ENCODE measurements at regions not wholly inside any gene's neighbourhood (a gene's known extent, or its start where the extent isn't known, plus 50 kb on each side); places are given as distances from the start of the nearest gene placed in this dataset.

DNA sequence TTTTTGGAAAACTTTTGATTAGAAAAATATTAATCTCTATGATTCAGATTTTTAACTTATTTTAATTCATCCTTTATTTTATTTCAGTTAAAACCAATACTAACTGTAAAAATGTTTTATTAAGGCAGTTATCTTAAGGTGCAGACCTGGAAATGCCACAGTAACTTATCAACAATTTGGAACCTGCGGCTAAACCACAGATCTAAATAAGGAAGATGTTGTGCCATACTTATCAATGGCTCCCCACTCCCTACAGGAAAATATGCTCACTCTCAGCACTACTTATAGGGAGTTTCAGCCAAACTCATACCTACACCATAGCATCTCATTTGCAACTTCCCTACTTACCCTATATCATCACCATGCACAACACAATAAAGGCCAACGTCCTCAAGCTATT, 226.9 kb upstream of the KYNU start:
- no peak overlapping the region for H3K14ac ChIP-seq (ENCODE audit: insufficient read depth, low read length)
- no peak overlapping the region for H3K27ac ChIP-seq (ENCODE audit: insufficient read length, low read depth, low read length)
- H3K4me2 ChIP-seq (ENCODE audit: insufficient read depth, insufficient read length, low read length): no peak overlapping the region
- H4K8ac ChIP-seq (replicated peaks; ENCODE audit: insufficient read length, low read depth, low read length): no peak overlapping the region
- Mint-ChIP-seq H3K27me3 (ENCODE audit: low read depth) (no peaks in the 10 kb centered on the region), H3K4me3 (no peak overlapping the region), H3K36me3 (ENCODE audit: insufficient read depth in 1 of 3, low read depth in 3 of 3) (peaks cover 0 to 4% (median 4%) of the 10 kb centered on the region in 3 experiments; a peak in 3 of 7 replicates), H3K27ac (no peak overlapping the region), H3K4me1 (no peaks in the 10 kb centered on the region), H3K9me3 (peaks cover 7 to 8% of the 10 kb centered on the region in 2 experiments; a peak in 4 of 5 replicates)
- H2BK5ac ChIP-seq (ENCODE audit: insufficient read length, low read length): no peak overlapping the region
- H4K91ac ChIP-seq (ENCODE audit: insufficient read length, low read depth, low read length): no peak overlapping the region
- no peaks in the 10 kb centered on the region for H4K20me1 ChIP-seq (ENCODE audit: control insufficient read depth, insufficient read depth, insufficient read length)
- H3K4me1 ChIP-seq (ENCODE audit: insufficient read depth, low read length): no peaks in the 10 kb centered on the region
- no peak overlapping the region for H4K5ac ChIP-seq (ENCODE audit: insufficient read length, low read depth, low read length)
- H3K79me1 ChIP-seq (ENCODE audit: insufficient read depth, low read depth, low read length, poor library complexity, severe bottlenecking): no peaks in the 10 kb centered on the region
- H2AFZ ChIP-seq (ENCODE audit: low read length): no peak overlapping the region
- H3T11ph ChIP-seq (ENCODE audit: low read length): no peak overlapping the region
- no peak overlapping the region for H3K56ac ChIP-seq (ENCODE audit: insufficient read length, low read depth, low read length)
- no peaks in the 10 kb centered on the region for H3K27me3 ChIP-seq (ENCODE audit: insufficient read depth, low read length)
- H2BK120ac ChIP-seq (ENCODE audit: low read depth, low read length, poor library complexity, severe bottlenecking): no peak overlapping the region
- TF ChIP-seq CTCF (conservative IDR thresholded peaks at IDR 0.05): no peak
- H2BK20ac ChIP-seq (ENCODE audit: low read depth, low read length, poor library complexity, severe bottlenecking): no peak overlapping the region
- H3K23ac ChIP-seq (ENCODE audit: insufficient read length, low read depth, low read length): no peak overlapping the region
- H3K9me3 ChIP-seq (ENCODE audit: control insufficient read depth, low read depth, low read length): no peaks in the 10 kb centered on the region
- H3K9ac ChIP-seq (ENCODE audit: extremely low read depth, insufficient read length, low read length): no peak overlapping the region
- no peak overlapping the region for H3K4ac ChIP-seq (ENCODE audit: low read depth, low read length)
- no peaks in the 10 kb centered on the region for H3K79me2 ChIP-seq (ENCODE audit: insufficient read depth, low read length)
- no peak overlapping the region for H2BK12ac ChIP-seq (ENCODE audit: insufficient read length, low read depth, low read length)
- no peak overlapping the region for H3K18ac ChIP-seq (ENCODE audit: insufficient read length, low read depth, low read length)
- no peaks in the 10 kb centered on the region for H3K23me2 ChIP-seq (ENCODE audit: insufficient read length, low read depth, low read length, poor library complexity, severe bottlenecking)
- WGBS (ENCODE audit: extremely low coverage, insufficient read length, low lambda C conversion rate): no CpG with 5 or more reads among the region's 2 CpGs
- H2AK5ac ChIP-seq (ENCODE audit: insufficient read length, low read length): no peak overlapping the region
- H2BK15ac ChIP-seq (ENCODE audit: low read depth, low read length): no peak overlapping the region
- no peak for DNase-seq

Data from H9 (cell line).